Fibroblast of lung (primary cell): ENCODE measurements at regions not wholly inside any gene's neighbourhood (a gene's known extent, or its start where the extent isn't known, plus 50 kb on each side); places are given as distances from the start of the nearest gene placed in this dataset.
"Not testable (repeated sequence)": the region's sequence is repeated elsewhere in the genome, so short reads cannot be mapped to it uniquely, and the experiment has no call there.

ENCODE experiments used
- CTCF ChIP-seq, 2 donors: IDR thresholded peaks in 1 of 2; conservative IDR thresholded peaks in 1 of 2; 1 replicate in 1 of 2; 2 replicates in 1 of 2; pipeline ENCODE4 v1.5.1; 2011 to 2012; ENCODE audit warnings: low read length in 2 of 2, control low read depth in 1 of 2, inconsistent platforms in 1 of 2, low read depth in 1 of 2, mild to moderate bottlenecking in 1 of 2
- EZH2 ChIP-seq: IDR thresholded peaks from 2 replicates; pipeline ENCODE4 v1.5.1; 2012; ENCODE audit warnings: low read length, control low read depth, mild to moderate bottlenecking; ENCODE audit errors: missing control alignments

GRCh38 chrX:63209128-63209527 lies 142.0 kb downstream of the SPIN4 start:
- TF ChIP-seq CTCF (conservative IDR thresholded peaks at IDR 0.05 in 1 of 2, IDR thresholded peaks at IDR 0.05 in 1 of 2; ENCODE audit: low read depth in 1 of 2, low read length in 2 of 2); EZH2: not testable (repeated sequence)
